DOHH2 (cell line): ENCODE measurements at regions not wholly inside any gene's neighbourhood (a gene's known extent, or its start where the extent isn't known, plus 50 kb on each side); places are given as distances from the start of the nearest gene placed in this dataset.

Experiments used
- H3F3A ChIP-seq: fragments of 200-600 bp; sonication (generic), shearing (Covaris generic); 2 replicates; pipeline ENCODE4 v1.6.0; 2016; ENCODE audit warnings: antibody characterized with exemption, mild to moderate bottlenecking; ENCODE audit not compliant: control insufficient read depth, insufficient read depth
- H3K27ac ChIP-seq: fragments of 200-600 bp; sonication (generic); 2 replicates; pipeline ENCODE4 v1.5.1; 2014; ENCODE audit warnings: low read depth, mild to moderate bottlenecking, low read length, moderate library complexity
- H3K27me3 ChIP-seq: fragments of 200-600 bp; sonication (generic); 2 replicates; pipeline ENCODE4 v1.6.1; 2014; ENCODE audit warnings: mild to moderate bottlenecking, low read length, mixed read lengths; ENCODE audit not compliant: control insufficient read depth
- H3K36me3 ChIP-seq: fragments of 200-600 bp; sonication (generic); 2 replicates; pipeline ENCODE4 v1.6.1; 2014; ENCODE audit warnings: mild to moderate bottlenecking, low read length, moderate library complexity, mixed read lengths; ENCODE audit not compliant: control insufficient read depth
- H3K4me1 ChIP-seq: fragments of 200-600 bp; sonication (generic); 2 replicates; pipeline ENCODE4 v1.6.1; 2014; ENCODE audit warnings: mild to moderate bottlenecking, low read length, mixed read lengths; ENCODE audit not compliant: control insufficient read depth
- H3K4me2 ChIP-seq: fragments of 200-600 bp; sonication (generic); 2 replicates; pipeline ENCODE4 v1.6.0; 2014; ENCODE audit warnings: mild to moderate bottlenecking, low read length, moderate library complexity
- H3K4me3 ChIP-seq: fragments of 200-600 bp; sonication (generic); 2 replicates; pipeline ENCODE4 v1.5.1; 2014; ENCODE audit warnings: mild to moderate bottlenecking, low read length, mixed read lengths
- H3K79me2 ChIP-seq: fragments of 200-600 bp; sonication (generic); 2 replicates; pipeline ENCODE4 v1.6.1; 2014; ENCODE audit warnings: mild to moderate bottlenecking, low read length, mixed read lengths; ENCODE audit not compliant: control insufficient read depth
- H3K9me2 ChIP-seq: fragments of 200-600 bp; sonication (generic); replicated peaks from 2 replicates; pipeline ENCODE4 v1.6.1; 2014; ENCODE audit warnings: mild to moderate bottlenecking, low read length, mixed read lengths; ENCODE audit not compliant: control insufficient read depth
- H3K9me3 ChIP-seq: fragments of 200-600 bp; sonication (generic); 2 replicates; pipeline ENCODE4 v1.6.1; 2014; ENCODE audit warnings: antibody characterized with exemption, low read length, mixed read lengths; ENCODE audit not compliant: control insufficient read depth, insufficient read depth
- H4K20me1 ChIP-seq: fragments of 200-600 bp; sonication (generic); 2 replicates; pipeline ENCODE4 v1.6.0; 2014; ENCODE audit warnings: low read depth, mild to moderate bottlenecking, antibody characterized with exemption, low read length, moderate library complexity; ENCODE audit not compliant: control insufficient read depth, insufficient read depth
- CTCF ChIP-seq: fragments of 200-600 bp; sonication (generic); IDR thresholded peaks from one replicate; pipeline ENCODE4 v1.5.1; 2014; ENCODE audit warnings: antibody characterized with exemption, mild to moderate bottlenecking, low read depth, low read length; ENCODE audit not compliant: poor library complexity, severe bottlenecking
- EZH2phosphoT487 ChIP-seq: fragments of 200-600 bp; sonication (generic); IDR thresholded peaks from 2 replicates; pipeline ENCODE4 v1.6.1; 2017; ENCODE audit warnings: borderline replicate concordance, mild to moderate bottlenecking, antibody characterized with exemption, low read length, moderate library complexity, mixed read lengths

DNA sequence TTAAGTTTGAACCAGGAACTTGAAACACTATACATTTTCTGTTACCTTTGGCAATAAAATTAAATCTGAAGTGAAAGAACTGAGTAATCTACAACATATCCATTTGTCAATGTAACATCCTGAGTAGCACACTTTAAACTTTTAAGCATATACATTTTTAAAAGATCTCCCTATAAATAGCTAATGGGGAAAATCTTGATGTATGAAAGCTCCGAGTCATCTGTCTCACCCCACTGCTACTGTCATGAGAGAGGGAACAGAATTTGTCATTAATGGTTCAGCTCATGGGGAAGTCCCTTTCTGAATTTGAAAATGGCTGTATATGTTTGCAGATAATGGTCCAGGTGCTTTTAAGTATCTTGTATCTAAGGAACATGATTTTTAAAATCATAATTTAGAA lies 55.2 kb upstream of the NOX3 start:
- no peaks in the 10 kb centered on the region for H4K20me1 ChIP-seq
- 0 out of 2 replicates have a peak, but pooled peaks cover 2% of the 10 kb centered on the region for H3F3A ChIP-seq
- H3K4me3 ChIP-seq, result no peak overlapping the region
- no peak for TF ChIP-seq EZH2phosphoT487
- TF ChIP-seq CTCF, result no peak
- no peak overlapping the region for H3K27ac ChIP-seq
- H3K9me3 ChIP-seq, result no peaks in the 10 kb centered on the region; the same call in 1 of the 2 replicates
- no peaks in the 10 kb centered on the region for H3K79me2 ChIP-seq
- no peaks in the 10 kb centered on the region for H3K9me2 ChIP-seq
- no peaks in the 10 kb centered on the region for H3K27me3 ChIP-seq
- H3K36me3 ChIP-seq, result no peaks in the 10 kb centered on the region
- H3K4me2 ChIP-seq, result no peak overlapping the region
- peaks cover 4% of the 10 kb centered on the region; the same call in 1 of the 2 replicates for H3K4me1 ChIP-seq

DNA sequence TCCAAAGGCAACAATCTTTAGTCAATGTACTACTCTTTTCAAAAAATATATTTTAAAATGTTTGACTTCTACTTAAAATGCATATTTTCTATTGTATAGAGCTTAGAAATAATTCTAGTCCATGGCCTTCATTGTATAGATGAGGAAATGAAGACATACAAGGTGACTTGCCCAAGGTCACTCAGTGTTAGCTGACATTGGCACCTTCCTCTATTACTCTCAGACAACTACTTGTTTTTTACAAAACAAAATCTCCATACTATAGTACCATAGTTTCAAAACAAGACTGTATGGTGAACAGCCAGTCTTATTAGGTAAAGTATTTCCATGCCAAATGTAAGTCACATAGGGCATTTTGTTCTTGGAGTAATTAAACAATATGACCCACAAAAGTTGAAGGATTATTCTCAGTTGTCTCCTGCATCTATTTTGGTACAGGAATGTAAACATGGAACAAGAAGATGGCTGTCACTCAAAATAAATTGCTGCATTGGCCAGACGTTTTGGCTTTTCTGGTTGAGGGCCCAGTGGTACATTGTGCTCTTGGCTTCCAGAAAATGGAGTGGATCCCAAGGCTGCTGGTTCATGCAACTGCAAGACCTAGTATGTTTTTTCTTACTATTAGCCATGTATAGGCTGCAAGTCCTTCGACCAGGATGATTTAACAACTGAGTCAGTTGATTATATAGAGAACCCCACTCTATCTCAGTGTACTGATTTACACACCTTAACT lies 54.3 kb upstream of the NOX3 start:
- no peaks in the 10 kb centered on the region for H3K79me2 ChIP-seq

GRCh38 chr6:155505608-155505989 lies 50.0 kb upstream of the NOX3 start:
- Histone ChIP-seq H3K27ac (no peak overlapping the region), H3K9me2 (no peaks in the 10 kb centered on the region), H3F3A (no peaks in the 10 kb centered on the region), H4K20me1 (no peaks in the 10 kb centered on the region), H3K36me3 (no peaks in the 10 kb centered on the region), H3K4me1 (peaks cover under 1% of the 10 kb centered on the region; the same call in 1 of the 2 replicates), H3K4me2 (no peak overlapping the region), H3K4me3 (no peak overlapping the region), H3K27me3 (no peaks in the 10 kb centered on the region), H3K79me2 (no peaks in the 10 kb centered on the region), H3K9me3 (no peaks in the 10 kb centered on the region; the same call in 1 of the 2 replicates)
- no peak for TF ChIP-seq EZH2phosphoT487
- no peak for TF ChIP-seq CTCF

More for the DNA sequence above, 54.3 kb upstream of the NOX3 start:
- no peak for TF ChIP-seq CTCF
- no peak for TF ChIP-seq EZH2phosphoT487
- Histone ChIP-seq H3F3A (0 out of 2 replicates have a peak, but pooled peaks cover 2% of the 10 kb centered on the region), H3K36me3 (no peaks in the 10 kb centered on the region), H3K27me3 (no peaks in the 10 kb centered on the region), H4K20me1 (no peaks in the 10 kb centered on the region), H3K4me3 (no peak overlapping the region), H3K4me1 (peaks cover 4% of the 10 kb centered on the region; the same call in 1 of the 2 replicates), H3K9me3 (no peaks in the 10 kb centered on the region; the same call in 1 of the 2 replicates), H3K4me2 (no peak overlapping the region), H3K27ac (no peak overlapping the region), H3K9me2 (no peaks in the 10 kb centered on the region)
